ENCODE measurements at regions not wholly inside any gene's neighbourhood (a gene's known extent, or its start where the extent isn't known, plus 50 kb on each side); places are given as distances from the start of the nearest gene placed in this dataset.

GRCh38 chr11:116353589-116353988 lies 419.2 kb downstream of the BUD13 start:
- no peak for ATAC-seq
- TF ChIP-seq TSHZ2 (CRISPR knock-in tag; IDR thresholded peaks at IDR 0.05), result no peak
- no peak for TF ChIP-seq ZC3H10 (CRISPR knock-in tag; IDR thresholded peaks at IDR 0.05)
- no peak for TF ChIP-seq ZNF565 (CRISPR knock-in tag; conservative IDR thresholded peaks at IDR 0.05; ENCODE audit: low read depth)
- TF ChIP-seq ZFP30 (CRISPR knock-in tag; IDR thresholded peaks at IDR 0.05), result no peak
- no peak for TF ChIP-seq RARB (CRISPR knock-in tag; IDR thresholded peaks at IDR 0.05)
- no peak for TF ChIP-seq CSDC2 (CRISPR knock-in tag; IDR thresholded peaks at IDR 0.05)
- TF ChIP-seq TCF4 (CRISPR knock-in tag; IDR thresholded peaks at IDR 0.05; ENCODE audit: borderline replicate concordance), result no peak
- TF ChIP-seq ZNF70 (CRISPR knock-in tag; IDR thresholded peaks at IDR 0.05), result no peak
- no peak for TF ChIP-seq PPARA (CRISPR knock-in tag; IDR thresholded peaks at IDR 0.05; ENCODE audit: borderline replicate concordance)
- no peak for TF ChIP-seq ZNF8 (CRISPR knock-in tag; IDR thresholded peaks at IDR 0.05)
- TF ChIP-seq CSRNP3 (CRISPR knock-in tag; IDR thresholded peaks at IDR 0.05), result no peak
- TF ChIP-seq CREB5 (CRISPR knock-in tag; IDR thresholded peaks at IDR 0.05; ENCODE audit: low read depth), result no peak
- no peak for TF ChIP-seq OSR1 (CRISPR knock-in tag; IDR thresholded peaks at IDR 0.05)

- TF ChIP-seq TOX (CRISPR knock-in tag; IDR thresholded peaks at IDR 0.05; ENCODE audit: borderline replicate concordance) (no peak), ZNF8 (CRISPR knock-in tag; IDR thresholded peaks at IDR 0.05) (no peak), PPARA (CRISPR knock-in tag; IDR thresholded peaks at IDR 0.05; ENCODE audit: borderline replicate concordance) (no peak), RARB (CRISPR knock-in tag; IDR thresholded peaks at IDR 0.05) (no peak), CREB5 (CRISPR knock-in tag; IDR thresholded peaks at IDR 0.05; ENCODE audit: low read depth) (no peak), CSDC2 (CRISPR knock-in tag; IDR thresholded peaks at IDR 0.05) (no peak), ZFP3 (CRISPR knock-in tag; IDR thresholded peaks at IDR 0.05) (no peak), ZFP30 (CRISPR knock-in tag; IDR thresholded peaks at IDR 0.05) (no peak), ARNTL (CRISPR knock-in tag; IDR thresholded peaks at IDR 0.05; ENCODE audit: borderline replicate concordance, low read depth) (no peak), ESRRG (CRISPR knock-in tag; IDR thresholded peaks at IDR 0.05) (no peak), CSRNP3 (CRISPR knock-in tag; IDR thresholded peaks at IDR 0.05) (no peak), ISL1 (CRISPR knock-in tag; IDR thresholded peaks at IDR 0.05) (no peak)
- ATAC-seq, result no peak
Measured at GRCh38 chr11:116352881-116353280, 419.9 kb downstream of the BUD13 start.

GRCh38 chr11:116348226-116348625 lies 424.6 kb downstream of the BUD13 start:
- no peak for ATAC-seq

More at GRCh38 chr11:116348226-116348625, 424.6 kb downstream of the BUD13 start:
- TF ChIP-seq CREB5 (CRISPR knock-in tag; IDR thresholded peaks at IDR 0.05; ENCODE audit: low read depth) (no peak), OSR1 (CRISPR knock-in tag; IDR thresholded peaks at IDR 0.05) (no peak), ZNF8 (CRISPR knock-in tag; IDR thresholded peaks at IDR 0.05) (no peak), ESRRG (CRISPR knock-in tag; IDR thresholded peaks at IDR 0.05) (no peak), ZC3H10 (CRISPR knock-in tag; IDR thresholded peaks at IDR 0.05) (no peak), TSHZ2 (CRISPR knock-in tag; IDR thresholded peaks at IDR 0.05) (no peak), TOX (CRISPR knock-in tag; IDR thresholded peaks at IDR 0.05; ENCODE audit: borderline replicate concordance) (no peak)
